K562 (cell line): ENCODE measurements at regions not wholly inside any gene's neighbourhood (a gene's known extent, or its start where the extent isn't known, plus 50 kb on each side); places are given as distances from the start of the nearest gene placed in this dataset.

ENCODE experiments used
- ATF3 ChIP-seq, 2 experiments: fragments of 450-650 bp in 1 of 2; sonication (generic) in 1 of 2; formaldehyde crosslinking in 1 of 2; IDR thresholded peaks in 1 of 2; conservative IDR thresholded peaks in 1 of 2; 2 replicates each; pipeline versions ENCODE4 v1.6.1 to v1.8.1; 2016 to 2023; ENCODE audit warnings: mild to moderate bottlenecking in 2 of 2, moderate library complexity in 2 of 2, inconsistent platforms in 1 of 2, missing genetic modification reagents in 1 of 2
- CEBPG ChIP-seq, 3 experiments: fragments of 200-800 bp in 1 of 3; sonication (Bioruptor generic) in 1 of 3; sonication (generic) in 1 of 3; formaldehyde crosslinking in 1 of 3; IDR thresholded peaks in 2 of 3; conservative IDR thresholded peaks in 1 of 3; 2 replicates each; pipeline versions ENCODE4 v1.6.1 to v1.8.0; 2016 to 2022; ENCODE audit warnings: missing compliant biosample characterization in 2 of 3, missing genetic modification characterization in 2 of 3, mild to moderate bottlenecking in 1 of 3, missing genetic modification reagents in 1 of 3
- DLX4 ChIP-seq: fragments of 250-450 bp; sonication (Bioruptor Pico); IDR thresholded peaks from 2 replicates; pipeline ENCODE4 v1.6.1; 2021; ENCODE audit warnings: mild to moderate bottlenecking
- IRF9 ChIP-seq: fragments of 450-650 bp; IDR thresholded peaks from 2 replicates; pipeline ENCODE4 v1.6.1; 2016; ENCODE audit warnings: missing biosample characterization, missing genetic modification characterization
- MLLT1 ChIP-seq, 2 experiments: fragments of 450-650 bp; IDR thresholded peaks; 2 replicates each; pipeline ENCODE4 v1.6.1; 2016
- POLR2A ChIP-seq: fragments of 450-650 bp; conservative IDR thresholded peaks from 2 replicates; pipeline ENCODE4 v1.6.1; 2016
- RREB1 ChIP-seq: fragments of 250-450 bp; sonication (Bioruptor Pico); IDR thresholded peaks from 2 replicates; pipeline ENCODE4 v1.4.0; 2020
- ZSCAN32 ChIP-seq: fragments of 450-650 bp; formaldehyde crosslinking; IDR thresholded peaks from 2 replicates; pipeline ENCODE4 v1.4.0; 2020; ENCODE audit warnings: mild to moderate bottlenecking, moderate library complexity
- TF ChIP-seq, protein P1 (sequence below): IDR thresholded peaks from 2 replicates; pipeline ENCODE4 v1.6.1; 2016; ENCODE audit warnings: missing genetic modification characterization, missing compliant biosample characterization

DNA sequence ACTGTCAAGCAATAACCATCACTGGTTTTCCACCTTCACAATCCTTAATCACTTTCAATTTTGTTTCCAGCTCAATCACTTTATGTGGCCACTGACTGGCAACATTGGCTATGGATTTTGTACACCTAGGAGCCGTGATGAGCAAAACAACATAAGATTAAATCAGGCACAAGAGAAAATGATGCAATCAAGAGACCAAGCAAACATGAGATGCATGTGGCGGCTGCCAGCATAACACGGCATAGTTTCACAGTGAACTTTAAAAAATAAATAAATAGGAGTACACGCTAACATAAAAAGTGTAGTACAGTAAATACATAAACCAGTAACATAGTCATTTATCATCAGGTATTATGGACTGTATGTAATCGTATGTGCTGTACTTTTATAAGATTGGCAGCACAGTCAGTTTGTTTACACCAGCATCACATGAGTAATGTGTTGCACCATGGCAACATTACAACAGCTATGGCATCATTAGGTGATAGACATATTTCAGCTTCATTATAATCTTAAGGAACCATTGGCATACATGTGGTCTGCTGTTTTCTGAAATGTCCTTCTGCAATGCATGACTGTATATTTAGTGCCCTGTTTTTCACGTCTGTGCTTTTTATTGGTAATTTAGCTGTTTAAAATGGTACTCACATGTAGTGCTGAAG lies 83.3 kb upstream of the PRDM11 start (continued):
- TF ChIP-seq RREB1 (no peak), MLLT1 (IDR thresholded peaks at IDR 0.05) (no peak), IRF9 (tag) (peak; percentile 35; the same call in 1 of the 2 replicates), ATF3 (IDR thresholded peaks at IDR 0.05) (peak; percentile 41; the same call in 1 of the 2 replicates), ATF3 (CRISPR knock-in tag; conservative IDR thresholded peaks at IDR 0.05) (no peak), DLX4 (CRISPR knock-in tag) (no peak), ZSCAN32 (CRISPR knock-in tag) (0 out of 2 replicates have a peak, but pooled peaks have one; percentile 27), POLR2A (no peak), CEBPG (CRISPR knock-in tag; IDR thresholded peaks at IDR 0.05) (no peak), CEBPG (tag; conservative IDR thresholded peaks at IDR 0.05 in 1 of 2, IDR thresholded peaks at IDR 0.05 in 1 of 2) (peak; percentile 34 to 58; a peak in 3 of 4 replicates)
- TF ChIP-seq, protein P1, sequence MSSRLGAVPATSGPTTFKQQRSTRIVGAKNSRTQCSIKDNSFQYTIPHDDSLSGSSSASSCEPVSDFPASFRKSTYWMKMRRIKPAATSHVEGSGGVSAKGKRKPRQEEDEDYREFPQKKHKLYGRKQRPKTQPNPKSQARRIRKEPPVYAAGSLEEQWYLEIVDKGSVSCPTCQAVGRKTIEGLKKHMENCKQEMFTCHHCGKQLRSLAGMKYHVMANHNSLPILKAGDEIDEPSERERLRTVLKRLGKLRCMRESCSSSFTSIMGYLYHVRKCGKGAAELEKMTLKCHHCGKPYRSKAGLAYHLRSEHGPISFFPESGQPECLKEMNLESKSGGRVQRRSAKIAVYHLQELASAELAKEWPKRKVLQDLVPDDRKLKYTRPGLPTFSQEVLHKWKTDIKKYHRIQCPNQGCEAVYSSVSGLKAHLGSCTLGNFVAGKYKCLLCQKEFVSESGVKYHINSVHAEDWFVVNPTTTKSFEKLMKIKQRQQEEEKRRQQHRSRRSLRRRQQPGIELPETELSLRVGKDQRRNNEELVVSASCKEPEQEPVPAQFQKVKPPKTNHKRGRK (tag) = no peak
